ENCODE measurements at regions not wholly inside any gene's neighbourhood (a gene's known extent, or its start where the extent isn't known, plus 50 kb on each side); places are given as distances from the start of the nearest gene placed in this dataset.
A peak's percentile ranks its signal among the peaks of the same experiment; 100 is the strongest.

- no peak for TF ChIP-seq IRF3 (IDR thresholded peaks at IDR 0.05; ENCODE audit: low read depth, low read length)
Observed at GRCh38 chr5:56561455-56561854, 253.9 kb upstream of the MAP3K1 start (continued).

GRCh38 chr5:56558131-56558745, 257.1 kb upstream of the MAP3K1 start:
- no peaks in the 10 kb centered on the region for H3F3A ChIP-seq (replicated peaks; ENCODE audit: insufficient read depth)
- no peaks in the 10 kb centered on the region for H3K9me3 ChIP-seq
- no peaks in the 10 kb centered on the region for H3K9me2 ChIP-seq
- no peak overlapping the region for H3K4me2 ChIP-seq
- H4K20me1 ChIP-seq (ENCODE audit: insufficient read depth) = no peaks in the 10 kb centered on the region
- H3K27me3 ChIP-seq (ENCODE audit: insufficient read depth) = no peaks in the 10 kb centered on the region
- H3K36me3 ChIP-seq (replicated peaks in 1 of 2; ENCODE audit: control insufficient read depth in 1 of 2, insufficient read depth in 2 of 2, low read length in 1 of 2) = no peaks in the 10 kb centered on the region
- WGBS (ENCODE audit: low lambda C conversion rate) = 63% methylated on average over 4 of the region's 4 CpGs
- H3K79me2 ChIP-seq (ENCODE audit: insufficient read depth) = no peaks in the 10 kb centered on the region
- H3K27ac ChIP-seq (ENCODE audit: low read depth in 2 of 2, low read length in 1 of 2) = peak overlapping the region in 1 of 2 experiments; percentile 50; a peak in 2 of 4 replicates
- no peak overlapping the region for H2AFZ ChIP-seq (ENCODE audit: low read depth)
- ChIA-PET POLR2A (no interaction called here), CTCF (no interaction called here)
- peaks cover 0 to 5% of the 10 kb centered on the region in 2 experiments; a peak in 1 of 4 replicates for H3K4me1 ChIP-seq (ENCODE audit: control insufficient read depth in 1 of 2, insufficient read depth in 2 of 2, low read depth in 1 of 2, low read length in 1 of 2)
- DNase-seq = peak; percentile 16
- no peak overlapping the region for H3K4me3 ChIP-seq (ENCODE audit: low read depth in 2 of 2, low read length in 1 of 2)
- TF ChIP-seq EP300 (IDR thresholded peaks at IDR 0.05; ENCODE audit: borderline replicate concordance in 1 of 2, low read depth in 1 of 2, low read length in 1 of 2) (peak in 1 of 2 experiments; percentile 26; a peak in 1 of 4 replicates), ZBTB33 (IDR thresholded peaks at IDR 0.05; ENCODE audit: borderline replicate concordance, low read depth) (no peak)
- H3K9ac ChIP-seq = no peak overlapping the region

GRCh38 chr5:56557198-56557597, 258.2 kb upstream of the MAP3K1 start:
- H3K9me2 ChIP-seq = no peaks in the 10 kb centered on the region
- no peak overlapping the region for H3K4me2 ChIP-seq
- no peaks in the 10 kb centered on the region for H3F3A ChIP-seq (replicated peaks; ENCODE audit: insufficient read depth)
- TF ChIP-seq NRF1 (IDR thresholded peaks at IDR 0.05; ENCODE audit: low read depth, low read length) (no peak), MAX (IDR thresholded peaks at IDR 0.05; ENCODE audit: low read depth) (no peak), MXI1 (IDR thresholded peaks at IDR 0.05; ENCODE audit: low read depth, low read length) (no peak), RXRA (IDR thresholded peaks at IDR 0.05; ENCODE audit: borderline replicate concordance, low read depth) (no peak), POLR2AphosphoS5 (IDR thresholded peaks at IDR 0.05; ENCODE audit: low read depth, low read length) (no peak), USF1 (IDR thresholded peaks at IDR 0.05; ENCODE audit: borderline replicate concordance, low read depth) (no peak), REST (IDR thresholded peaks at IDR 0.05; ENCODE audit: low read depth, low read length) (no peak), MEF2A (IDR thresholded peaks at IDR 0.05; ENCODE audit: borderline replicate concordance, low read depth) (no peak)
- H3K9ac ChIP-seq = no peak overlapping the region
- H3K27ac ChIP-seq (ENCODE audit: low read depth in 2 of 2, low read length in 1 of 2) = no peak overlapping the region
- 45% methylated on average over 3 of the region's 3 CpGs for WGBS (ENCODE audit: low lambda C conversion rate)
- H3K4me1 ChIP-seq (ENCODE audit: control insufficient read depth in 1 of 2, insufficient read depth in 2 of 2, low read depth in 1 of 2, low read length in 1 of 2) = peaks cover 0 to 5% of the 10 kb centered on the region in 2 experiments; a peak in 1 of 4 replicates
- no peak for DNase-seq
- ChIA-PET CTCF (no interaction called here), POLR2A (no interaction called here)
- no peaks in the 10 kb centered on the region for H4K20me1 ChIP-seq (ENCODE audit: insufficient read depth)
- no peaks in the 10 kb centered on the region for H3K9me3 ChIP-seq
- no peak overlapping the region for H3K4me3 ChIP-seq (ENCODE audit: low read depth in 2 of 2, low read length in 1 of 2)
- H3K36me3 ChIP-seq (replicated peaks in 1 of 2; ENCODE audit: control insufficient read depth in 1 of 2, insufficient read depth in 2 of 2, low read length in 1 of 2) = no peaks in the 10 kb centered on the region
- no peaks in the 10 kb centered on the region for H3K79me2 ChIP-seq (ENCODE audit: insufficient read depth)
- no peaks in the 10 kb centered on the region for H3K27me3 ChIP-seq (ENCODE audit: insufficient read depth)
- H2AFZ ChIP-seq (ENCODE audit: low read depth) = no peak overlapping the region
